Type B pancreatic cell (in vitro differentiated cells): ENCODE measurements at regions not wholly inside any gene's neighbourhood (a gene's known extent, or its start where the extent isn't known, plus 50 kb on each side); places are given as distances from the start of the nearest gene placed in this dataset.
"Not testable (repeated sequence)": the region's sequence is repeated elsewhere in the genome, so short reads cannot be mapped to it uniquely, and the experiment has no call there.

Source experiments
- DNase-seq: peaks from one replicate; pipeline ENCODE4 v3.0.0; 2021; ENCODE audit warnings: mixed read lengths; ENCODE audit not compliant: unreplicated experiment; ENCODE audit errors: extremely low spot score
- H3K27ac Mint-ChIP-seq: 2 replicates; pipeline ENCODE4 v1.8.0; 2021; ENCODE audit warnings: mild to moderate bottlenecking, mixed read lengths
- H3K27me3 Mint-ChIP-seq: 2 replicates; pipeline ENCODE4 v1.8.0; 2021; ENCODE audit warnings: mixed read lengths
- H3K36me3 Mint-ChIP-seq: 2 replicates; pipeline ENCODE4 v1.8.0; 2021; ENCODE audit warnings: mixed read lengths
- H3K4me1 Mint-ChIP-seq: one replicate; pipeline ENCODE4 v1.8.0; 2021; ENCODE audit warnings: mixed read lengths; ENCODE audit not compliant: unreplicated experiment
- H3K4me3 Mint-ChIP-seq: 2 replicates; pipeline ENCODE4 v1.8.0; 2021; ENCODE audit warnings: mild to moderate bottlenecking, mixed read lengths
- H3K9me3 Mint-ChIP-seq: 2 replicates; pipeline ENCODE4 v1.8.0; 2021; ENCODE audit warnings: mixed read lengths
- CTCF ChIP-seq: fragments of 200-600 bp; sonication (generic); conservative IDR thresholded peaks from 2 replicates; pipeline ENCODE4 v1.5.0; 2021; ENCODE audit warnings: antibody characterized with exemption, mild to moderate bottlenecking

DNA sequence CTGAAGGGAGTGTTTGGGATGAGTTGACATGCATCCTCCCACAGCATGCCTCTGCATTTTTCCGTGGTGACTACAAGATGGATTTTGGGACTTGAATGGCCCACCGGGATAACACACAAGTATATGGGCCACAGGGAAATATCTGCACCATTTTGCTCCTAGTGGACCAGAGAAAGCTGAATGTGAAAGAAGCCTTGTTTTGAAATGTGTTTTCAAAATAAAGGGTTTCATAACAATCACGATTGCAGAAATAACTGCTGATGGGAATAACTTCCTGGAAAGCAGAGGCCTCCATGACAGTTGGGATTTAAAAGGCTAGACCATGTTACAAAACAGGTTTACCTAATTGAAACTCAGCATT, 77.5 kb upstream of the PRR23C start:
- Mint-ChIP-seq H3K4me3 (no peak overlapping the region), H3K27ac (no peak overlapping the region), H3K27me3 (peaks cover 6% of the 10 kb centered on the region), H3K36me3 (no peaks in the 10 kb centered on the region), H3K9me3 (no peaks in the 10 kb centered on the region), H3K4me1 (peaks cover 23% of the 10 kb centered on the region)
- no peak for DNase-seq
- no peak for TF ChIP-seq CTCF

GRCh38 chr3:139122612-139123011, 77.9 kb upstream of the PRR23C start:
- no peaks in the 10 kb centered on the region for H3K9me3 Mint-ChIP-seq
- no peak overlapping the region for H3K27ac Mint-ChIP-seq
- no peak for DNase-seq
- peaks cover 6% of the 10 kb centered on the region for H3K27me3 Mint-ChIP-seq
- no peak for TF ChIP-seq CTCF
- peaks cover 23% of the 10 kb centered on the region for H3K4me1 Mint-ChIP-seq
- H3K4me3 Mint-ChIP-seq, result no peak overlapping the region
- H3K36me3 Mint-ChIP-seq, result no peaks in the 10 kb centered on the region

GRCh38 chr3:139123377-139124095, 78.8 kb upstream of the PRR23C start:
- no peaks in the 10 kb centered on the region for H3K9me3 Mint-ChIP-seq
- no peaks in the 10 kb centered on the region for H3K36me3 Mint-ChIP-seq
- no peak overlapping the region for H3K27ac Mint-ChIP-seq

DNA sequence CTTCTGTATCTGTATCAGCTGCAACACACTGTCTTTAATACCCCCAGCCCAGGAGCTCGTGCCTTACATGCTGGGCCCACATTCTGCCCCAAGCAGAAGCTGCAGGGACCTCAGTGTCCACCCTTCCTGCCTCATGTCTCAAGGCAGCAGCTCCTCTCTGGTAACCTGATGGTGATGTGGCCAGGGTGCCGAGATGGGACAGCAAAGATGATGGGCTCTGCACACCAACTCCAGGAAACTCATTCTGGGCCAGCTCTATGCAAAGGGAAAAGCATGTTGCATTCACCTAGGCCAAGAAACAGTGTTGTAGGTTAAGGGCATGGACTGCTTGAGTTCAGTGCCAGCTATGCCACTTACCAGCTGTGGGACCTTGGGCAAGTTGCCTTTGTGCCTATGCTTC, 79.5 kb upstream of the PRR23C start:
- no peak for DNase-seq
- no peak for TF ChIP-seq CTCF
- Mint-ChIP-seq H3K9me3 (no peaks in the 10 kb centered on the region), H3K4me1 (peaks cover 19% of the 10 kb centered on the region), H3K36me3 (no peaks in the 10 kb centered on the region), H3K27ac (no peak overlapping the region), H3K27me3 (peaks cover 3% of the 10 kb centered on the region), H3K4me3 (no peak overlapping the region)

More at GRCh38 chr3:139123377-139124095, 78.8 kb upstream of the PRR23C start:
- DNase-seq, result no peak
- H3K4me1 Mint-ChIP-seq, result peaks cover 23% of the 10 kb centered on the region
- TF ChIP-seq CTCF, result no peak
- no peak overlapping the region for H3K4me3 Mint-ChIP-seq
- H3K27me3 Mint-ChIP-seq, result peaks cover 3% of the 10 kb centered on the region

DNA sequence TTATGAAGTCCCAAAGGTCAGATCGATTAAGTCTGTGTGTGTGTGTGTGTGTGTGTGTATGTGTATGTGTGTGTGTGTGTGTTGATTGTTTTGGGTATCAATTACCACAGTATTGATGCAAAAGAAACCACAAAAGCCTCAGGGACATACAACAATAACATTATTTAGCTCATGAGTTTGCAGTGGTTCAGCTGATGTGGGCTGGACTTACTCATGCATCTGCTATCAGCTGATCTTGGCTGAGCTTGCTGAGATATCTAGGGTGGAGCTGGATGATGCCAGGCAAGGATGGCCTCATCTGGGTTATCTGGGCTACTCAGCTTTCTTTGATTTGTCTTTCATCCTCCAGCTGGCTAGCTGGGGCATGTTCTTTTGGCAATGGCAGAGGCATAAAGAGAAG, 82.4 kb upstream of the PRR23C start:
- TF ChIP-seq CTCF, result no peak
- no peak overlapping the region for H3K27ac Mint-ChIP-seq
- no peak for DNase-seq
- peaks cover 3% of the 10 kb centered on the region for H3K4me1 Mint-ChIP-seq
- no peaks in the 10 kb centered on the region for H3K9me3 Mint-ChIP-seq
- H3K4me3 Mint-ChIP-seq, result no peak overlapping the region
- peaks cover 6% of the 10 kb centered on the region for H3K27me3 Mint-ChIP-seq
- H3K36me3 Mint-ChIP-seq, result no peaks in the 10 kb centered on the region

DNA sequence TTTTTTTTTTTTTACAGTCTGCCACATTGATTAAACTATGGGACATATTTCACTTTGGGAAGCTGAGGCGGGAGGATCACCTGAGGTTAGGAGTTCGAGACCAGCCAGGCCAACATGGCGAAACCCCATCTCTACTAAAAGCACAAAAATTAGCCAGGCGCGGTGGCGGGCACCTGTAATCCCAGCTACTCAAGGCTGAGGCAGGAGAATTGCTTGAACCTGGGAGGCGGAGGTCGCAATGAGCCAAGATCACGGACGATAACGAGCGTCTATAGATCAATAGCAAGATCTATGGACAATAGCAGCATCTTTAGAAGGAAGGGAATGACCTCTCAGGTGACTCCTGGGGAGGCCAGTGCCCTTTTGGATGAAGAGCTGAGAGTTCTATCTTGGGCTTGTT, 82.9 kb upstream of the PRR23C start:
- DNase-seq, H3K36me3 Mint-ChIP-seq, H3K27ac Mint-ChIP-seq, H3K9me3 Mint-ChIP-seq, H3K4me1 Mint-ChIP-seq, H3K27me3 Mint-ChIP-seq, H3K4me3 Mint-ChIP-seq: not testable (repeated sequence)
